GM06990 (cell line): ENCODE measurements at regions not wholly inside any gene's neighbourhood (a gene's known extent, or its start where the extent isn't known, plus 50 kb on each side); places are given as distances from the start of the nearest gene placed in this dataset.

Experiments used
- DNase-seq: peaks from one replicate; pipeline ENCODE4 v3.0.0-alpha.2; 2011; ENCODE audit not compliant: insufficient read length; ENCODE audit errors: extremely low read depth
- H3K27me3 ChIP-seq: replicated peaks from 2 replicates; pipeline ENCODE4 v1.6.0; 2011; ENCODE audit warnings: low read length; ENCODE audit not compliant: control insufficient read depth, insufficient read depth
- H3K36me3 ChIP-seq: 2 replicates; pipeline ENCODE4 v1.5.1; 2011; ENCODE audit warnings: low read length; ENCODE audit not compliant: control insufficient read depth, insufficient read depth
- H3K4me3 ChIP-seq: replicated peaks from 2 replicates; pipeline ENCODE4 v1.5.1; 2011; ENCODE audit warnings: low read depth, mild to moderate bottlenecking, control low read depth, low read length
- CTCF ChIP-seq: IDR thresholded peaks from 2 replicates; pipeline ENCODE4 v1.5.1; 2011; ENCODE audit warnings: low read length, control low read depth, mild to moderate bottlenecking, inconsistent platforms; ENCODE audit not compliant: insufficient read depth, poor library complexity, severe bottlenecking

- no peak overlapping the region for H3K4me3 ChIP-seq
Observed at GRCh38 chr1:78229344-78229743, 183.6 kb downstream of the GIPC2 start.

DNA sequence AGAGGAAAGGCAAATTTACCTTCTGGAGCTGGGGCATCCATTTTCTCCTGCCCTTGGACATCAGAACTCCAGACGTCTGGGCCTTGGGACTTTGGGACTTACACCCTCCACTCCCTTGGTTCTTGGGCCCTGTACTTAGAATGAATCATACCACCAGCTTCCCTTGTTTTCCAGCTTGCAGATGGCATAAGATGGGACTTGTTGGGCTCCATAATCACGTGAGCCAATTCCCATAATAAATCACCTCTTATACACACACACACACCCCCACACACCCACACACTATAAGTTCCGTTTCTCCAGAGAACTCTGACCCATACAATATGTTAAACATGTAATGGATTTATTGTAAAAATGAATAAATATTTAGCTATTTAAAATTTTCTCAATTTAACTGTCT, 185.7 kb downstream of the GIPC2 start:
- no peak for TF ChIP-seq CTCF
- no peaks in the 10 kb centered on the region for H3K36me3 ChIP-seq
- H3K4me3 ChIP-seq = no peak overlapping the region
- no peak for DNase-seq
- no peaks in the 10 kb centered on the region for H3K27me3 ChIP-seq

More at GRCh38 chr1:78229344-78229743, 183.6 kb downstream of the GIPC2 start:
- DNase-seq = no peak
- TF ChIP-seq CTCF = no peak
- Histone ChIP-seq H3K36me3 (no peaks in the 10 kb centered on the region), H3K27me3 (no peaks in the 10 kb centered on the region)

DNA sequence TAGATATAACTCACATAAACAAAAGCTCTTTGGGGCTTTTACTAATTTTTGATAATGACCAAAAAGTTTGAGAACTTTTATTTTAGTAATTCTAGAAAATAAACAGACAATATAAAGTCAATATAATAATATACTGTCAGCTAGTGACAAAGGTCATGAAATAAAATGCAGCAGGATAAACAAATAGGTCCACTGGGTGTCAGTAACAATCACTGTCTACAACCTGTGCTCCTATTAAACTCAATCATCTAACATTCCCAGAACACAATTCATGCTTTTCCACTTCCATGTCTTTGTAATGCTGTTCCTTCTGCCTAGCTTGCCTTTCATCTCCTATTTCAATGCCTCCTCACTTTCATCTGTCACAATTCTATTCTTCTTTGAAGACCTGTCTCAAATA, 186.1 kb downstream of the GIPC2 start:
- H3K4me3 ChIP-seq = no peak overlapping the region
- no peak for DNase-seq
- TF ChIP-seq CTCF = no peak
- H3K36me3 ChIP-seq = no peaks in the 10 kb centered on the region
- H3K27me3 ChIP-seq = no peaks in the 10 kb centered on the region

DNA sequence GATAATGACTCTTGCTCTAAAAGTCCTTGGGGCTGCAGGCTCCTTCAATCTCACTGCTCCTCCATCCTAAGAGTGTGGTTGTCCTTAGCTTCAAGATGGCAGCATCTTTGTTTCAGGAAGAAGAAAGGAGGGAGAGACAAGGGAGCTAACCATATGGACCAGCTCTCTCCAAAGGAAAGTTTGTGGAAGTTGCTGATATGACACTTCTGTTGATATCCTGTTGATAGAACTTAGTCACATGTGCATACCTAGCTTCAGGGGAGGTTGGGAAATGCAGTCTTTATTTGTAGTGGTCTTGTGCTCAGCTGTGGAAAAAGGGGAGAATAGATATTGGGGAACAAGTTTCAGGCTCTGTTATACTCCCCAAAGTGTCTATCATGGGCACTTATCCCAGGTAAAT, 186.9 kb downstream of the GIPC2 start:
- Histone ChIP-seq H3K27me3 (no peaks in the 10 kb centered on the region), H3K4me3 (no peak overlapping the region), H3K36me3 (no peaks in the 10 kb centered on the region)
- no peak for DNase-seq
- no peak for TF ChIP-seq CTCF

GRCh38 chr1:78234496-78234895, 188.7 kb downstream of the GIPC2 start:
- TF ChIP-seq CTCF = no peak

DNA sequence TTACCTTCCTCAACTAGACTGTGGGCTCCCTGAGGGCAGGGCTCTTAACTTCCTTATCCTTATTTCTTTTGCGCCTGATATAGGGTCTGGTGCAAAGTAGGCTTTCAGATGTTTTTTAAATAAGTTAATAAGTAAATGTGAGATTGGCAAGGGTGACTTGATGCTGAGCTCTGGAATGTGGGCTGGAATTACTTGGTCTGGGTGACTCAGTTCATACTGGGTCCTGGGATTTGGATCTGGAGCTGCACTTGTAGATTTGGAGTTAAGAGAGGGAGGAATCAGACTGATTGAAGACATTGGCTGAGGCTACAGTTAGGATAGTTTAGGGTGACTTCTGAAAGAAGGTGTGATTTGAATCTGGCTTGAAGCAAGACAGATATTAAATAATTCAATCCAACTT, 190.9 kb downstream of the GIPC2 start:
- no peak for DNase-seq

More at GRCh38 chr1:78234496-78234895, 188.7 kb downstream of the GIPC2 start:
- no peaks in the 10 kb centered on the region for H3K36me3 ChIP-seq
- H3K27me3 ChIP-seq = no peaks in the 10 kb centered on the region
- no peak for DNase-seq
- H3K4me3 ChIP-seq = no peak overlapping the region

More for the DNA sequence above, 190.9 kb downstream of the GIPC2 start:
- H3K27me3 ChIP-seq = no peaks in the 10 kb centered on the region
- TF ChIP-seq CTCF = no peak
- no peak overlapping the region for H3K4me3 ChIP-seq
- no peaks in the 10 kb centered on the region for H3K36me3 ChIP-seq
